ENCODE measurements at regions not wholly inside any gene's neighbourhood (a gene's known extent, or its start where the extent isn't known, plus 50 kb on each side); places are given as distances from the start of the nearest gene placed in this dataset.

DNA sequence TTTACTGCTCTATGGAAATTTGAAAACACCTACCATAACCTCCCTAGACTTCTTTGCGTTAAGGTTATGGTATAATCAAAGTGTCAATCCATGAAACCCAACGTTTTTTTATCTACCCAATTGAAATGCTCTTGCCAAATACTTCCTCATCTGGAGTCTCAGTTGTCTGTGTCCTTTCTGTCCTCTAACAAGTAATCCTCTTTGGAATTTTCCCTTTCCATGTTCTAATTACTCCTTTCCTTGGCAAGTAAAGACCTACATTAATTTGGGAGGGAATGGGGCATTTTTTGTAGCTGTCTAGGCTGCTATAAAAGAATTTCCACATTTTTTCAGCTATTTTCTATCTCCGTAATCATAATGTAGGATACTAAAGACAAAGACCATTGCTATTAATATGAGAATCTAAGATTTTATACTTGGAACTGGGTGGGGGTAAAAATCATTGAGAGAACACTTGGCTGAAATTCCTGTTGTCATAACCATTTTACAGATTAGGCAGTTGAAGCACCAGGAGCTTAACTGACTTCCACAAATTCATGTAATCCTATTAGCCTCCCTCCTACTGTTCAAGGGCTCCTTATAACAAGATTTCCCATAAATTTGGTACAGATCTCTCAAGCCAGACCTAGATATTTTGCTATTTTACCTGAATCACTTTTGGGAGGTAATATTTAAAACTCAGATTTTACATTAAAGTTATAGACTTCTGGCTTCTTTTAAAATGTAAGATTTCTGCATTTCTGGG, 1307.6 kb downstream of the XPNPEP1 start:
- H2AFZ ChIP-seq (ENCODE audit: low read depth, low read length, severe bottlenecking), result no peak overlapping the region
- no peak overlapping the region for H3K4me2 ChIP-seq (ENCODE audit: low read depth, low read length, poor library complexity, severe bottlenecking)
- no peaks in the 10 kb centered on the region for H3K79me2 ChIP-seq (ENCODE audit: insufficient read depth, low read length)
- H3K9me3 ChIP-seq (ENCODE audit: insufficient read depth, low read length), result no peaks in the 10 kb centered on the region
- H3K27ac ChIP-seq (ENCODE audit: low read depth, low read length), result no peak overlapping the region
- no peak overlapping the region for H3K9ac ChIP-seq (ENCODE audit: low read length)
- TF ChIP-seq EZH2phosphoT487 (conservative IDR thresholded peaks at IDR 0.05; ENCODE audit: low read length), result no peak
- TF ChIP-seq, protein P1, sequence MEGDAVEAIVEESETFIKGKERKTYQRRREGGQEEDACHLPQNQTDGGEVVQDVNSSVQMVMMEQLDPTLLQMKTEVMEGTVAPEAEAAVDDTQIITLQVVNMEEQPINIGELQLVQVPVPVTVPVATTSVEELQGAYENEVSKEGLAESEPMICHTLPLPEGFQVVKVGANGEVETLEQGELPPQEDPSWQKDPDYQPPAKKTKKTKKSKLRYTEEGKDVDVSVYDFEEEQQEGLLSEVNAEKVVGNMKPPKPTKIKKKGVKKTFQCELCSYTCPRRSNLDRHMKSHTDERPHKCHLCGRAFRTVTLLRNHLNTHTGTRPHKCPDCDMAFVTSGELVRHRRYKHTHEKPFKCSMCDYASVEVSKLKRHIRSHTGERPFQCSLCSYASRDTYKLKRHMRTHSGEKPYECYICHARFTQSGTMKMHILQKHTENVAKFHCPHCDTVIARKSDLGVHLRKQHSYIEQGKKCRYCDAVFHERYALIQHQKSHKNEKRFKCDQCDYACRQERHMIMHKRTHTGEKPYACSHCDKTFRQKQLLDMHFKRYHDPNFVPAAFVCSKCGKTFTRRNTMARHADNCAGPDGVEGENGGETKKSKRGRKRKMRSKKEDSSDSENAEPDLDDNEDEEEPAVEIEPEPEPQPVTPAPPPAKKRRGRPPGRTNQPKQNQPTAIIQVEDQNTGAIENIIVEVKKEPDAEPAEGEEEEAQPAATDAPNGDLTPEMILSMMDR (IDR thresholded peaks at IDR 0.05; ENCODE audit: insufficient read depth, low read length, poor library complexity, severe bottlenecking), result no peak
- no peaks in the 10 kb centered on the region for H3K9me2 ChIP-seq (replicated peaks; ENCODE audit: insufficient read depth, low read length)
- no peaks in the 10 kb centered on the region for H4K20me1 ChIP-seq (ENCODE audit: low read depth, low read length)
- no peaks in the 10 kb centered on the region for H3K36me3 ChIP-seq (ENCODE audit: low read length)
- no peaks in the 10 kb centered on the region for H3F3A ChIP-seq (ENCODE audit: insufficient read depth)
- no peak overlapping the region for H3K4me3 ChIP-seq (ENCODE audit: insufficient read depth, low read length, poor library complexity, severe bottlenecking)
- no peaks in the 10 kb centered on the region for H3K27me3 ChIP-seq (ENCODE audit: low read length)

DNA sequence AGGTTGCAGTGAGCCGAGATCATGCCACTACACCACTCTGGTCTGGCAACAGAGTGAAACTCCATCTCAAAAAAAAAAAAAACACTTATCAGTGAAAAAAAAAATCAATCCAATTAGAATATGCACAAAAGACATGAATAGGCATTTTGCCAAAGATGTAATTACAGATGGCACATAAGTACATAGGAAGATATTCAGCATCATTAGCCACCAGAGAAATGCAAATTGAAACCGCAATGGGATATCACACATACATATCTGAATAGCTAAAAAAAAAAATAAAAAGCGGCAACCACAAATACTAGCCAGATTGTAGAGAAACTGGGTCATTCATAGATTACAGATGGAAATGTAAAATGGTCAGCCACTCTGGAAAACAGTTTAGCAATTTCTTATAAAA, 1310.8 kb downstream of the XPNPEP1 start:
- no peaks in the 10 kb centered on the region for H3K9me3 ChIP-seq (ENCODE audit: insufficient read depth, low read length)
- no peaks in the 10 kb centered on the region for H4K20me1 ChIP-seq (ENCODE audit: low read depth, low read length)
- H3K27me3 ChIP-seq (ENCODE audit: low read length), result no peaks in the 10 kb centered on the region
- no peaks in the 10 kb centered on the region for H3K79me2 ChIP-seq (ENCODE audit: insufficient read depth, low read length)
- no peak overlapping the region for H3K4me3 ChIP-seq (ENCODE audit: insufficient read depth, low read length, poor library complexity, severe bottlenecking)
- no peak overlapping the region for H3K9ac ChIP-seq (ENCODE audit: low read length)
- H3K9me2 ChIP-seq (replicated peaks; ENCODE audit: insufficient read depth, low read length), result no peaks in the 10 kb centered on the region
- no peaks in the 10 kb centered on the region for H3K36me3 ChIP-seq (ENCODE audit: low read length)
- no peak overlapping the region for H3K4me2 ChIP-seq (ENCODE audit: low read depth, low read length, poor library complexity, severe bottlenecking)
- H3F3A ChIP-seq (ENCODE audit: insufficient read depth), result no peaks in the 10 kb centered on the region
- H2AFZ ChIP-seq (ENCODE audit: low read depth, low read length, severe bottlenecking), result no peak overlapping the region
- no peak overlapping the region for H3K27ac ChIP-seq (ENCODE audit: low read depth, low read length)
- TF ChIP-seq, protein P1 (IDR thresholded peaks at IDR 0.05; ENCODE audit: insufficient read depth, low read length, poor library complexity, severe bottlenecking), result no peak
- TF ChIP-seq EZH2phosphoT487 (conservative IDR thresholded peaks at IDR 0.05; ENCODE audit: low read length), result no peak

GRCh38 chr10:108608860-108609259, 1314.5 kb downstream of the XPNPEP1 start:
- TF ChIP-seq, protein P1 (IDR thresholded peaks at IDR 0.05; ENCODE audit: insufficient read depth, low read length, poor library complexity, severe bottlenecking), result no peak
- TF ChIP-seq EZH2phosphoT487 (conservative IDR thresholded peaks at IDR 0.05; ENCODE audit: low read length), result no peak
- H3K36me3 ChIP-seq (ENCODE audit: low read length), result no peaks in the 10 kb centered on the region
- no peaks in the 10 kb centered on the region for H3K9me2 ChIP-seq (replicated peaks; ENCODE audit: insufficient read depth, low read length)

More at GRCh38 chr10:108608860-108609259, 1314.5 kb downstream of the XPNPEP1 start:
- Histone ChIP-seq H3F3A (ENCODE audit: insufficient read depth) (no peaks in the 10 kb centered on the region), H3K27me3 (ENCODE audit: low read length) (no peaks in the 10 kb centered on the region), H4K20me1 (ENCODE audit: low read depth, low read length) (no peaks in the 10 kb centered on the region), H2AFZ (ENCODE audit: low read depth, low read length, severe bottlenecking) (no peak overlapping the region), H3K4me2 (ENCODE audit: low read depth, low read length, poor library complexity, severe bottlenecking) (no peak overlapping the region), H3K9me3 (ENCODE audit: insufficient read depth, low read length) (no peaks in the 10 kb centered on the region), H3K27ac (ENCODE audit: low read depth, low read length) (no peak overlapping the region), H3K9ac (ENCODE audit: low read length) (no peak overlapping the region), H3K79me2 (ENCODE audit: insufficient read depth, low read length) (no peaks in the 10 kb centered on the region), H3K4me3 (ENCODE audit: insufficient read depth, low read length, poor library complexity, severe bottlenecking) (no peak overlapping the region)
